ENCODE measurements at regions not wholly inside any gene's neighbourhood (a gene's known extent, or its start where the extent isn't known, plus 50 kb on each side); places are given as distances from the start of the nearest gene placed in this dataset.

GRCh38 chr5:173498739-173499470, 117.5 kb downstream of the BOD1 start:
- Mint-ChIP-seq H3K4me1 (no peaks in the 10 kb centered on the region), H3K27ac (ENCODE audit: low read depth) (no peak overlapping the region), H3K36me3 (ENCODE audit: insufficient read depth) (no peaks in the 10 kb centered on the region), H3K4me3 (no peak overlapping the region), H3K27me3 (peaks cover 25% of the 10 kb centered on the region), H3K9me3 (no peaks in the 10 kb centered on the region)
- DNase-seq (ENCODE audit: low spot score in 2 of 2): no peak
- ATAC-seq (replicated peaks; ENCODE audit: extremely low read depth, poor library complexity, severe bottlenecking): no peak

- Mint-ChIP-seq H3K9me3 (no peaks in the 10 kb centered on the region), H3K4me3 (no peak overlapping the region), H3K36me3 (ENCODE audit: insufficient read depth) (no peaks in the 10 kb centered on the region), H3K27me3 (peaks cover 29% of the 10 kb centered on the region), H3K27ac (ENCODE audit: low read depth) (no peak overlapping the region), H3K4me1 (no peaks in the 10 kb centered on the region)
- DNase-seq (ENCODE audit: low spot score in 2 of 2): no peak
- ATAC-seq (replicated peaks; ENCODE audit: extremely low read depth, poor library complexity, severe bottlenecking): no peak
Observed at GRCh38 chr5:173498286-173498685, 118.2 kb downstream of the BOD1 start.

- ATAC-seq (replicated peaks; ENCODE audit: extremely low read depth, poor library complexity, severe bottlenecking) (no peak), DNase-seq (ENCODE audit: low spot score in 2 of 2) (no peak)
- Mint-ChIP-seq H3K9me3 (no peaks in the 10 kb centered on the region), H3K4me1 (no peaks in the 10 kb centered on the region), H3K27me3 (peaks cover 32% of the 10 kb centered on the region), H3K36me3 (ENCODE audit: insufficient read depth) (no peaks in the 10 kb centered on the region), H3K4me3 (no peak overlapping the region), H3K27ac (ENCODE audit: low read depth) (no peak overlapping the region)
Observed at GRCh38 chr5:173497685-173498084, 118.8 kb downstream of the BOD1 start.

- Mint-ChIP-seq H3K9me3 (no peaks in the 10 kb centered on the region), H3K36me3 (ENCODE audit: insufficient read depth) (no peaks in the 10 kb centered on the region), H3K4me3 (no peak overlapping the region), H3K27me3 (peaks cover 25% of the 10 kb centered on the region), H3K27ac (ENCODE audit: low read depth) (no peak overlapping the region), H3K4me1 (no peaks in the 10 kb centered on the region)
- DNase-seq (ENCODE audit: low spot score in 2 of 2): no peak
- no peak for ATAC-seq (replicated peaks; ENCODE audit: extremely low read depth, poor library complexity, severe bottlenecking)
Observed at GRCh38 chr5:173496883-173497255, 119.6 kb downstream of the BOD1 start.

- H3K9me3 Mint-ChIP-seq: no peaks in the 10 kb centered on the region
- ATAC-seq (replicated peaks; ENCODE audit: extremely low read depth, poor library complexity, severe bottlenecking): no peak
- H3K4me3 Mint-ChIP-seq: no peak overlapping the region
- DNase-seq (ENCODE audit: low spot score in 2 of 2): no peak
- no peaks in the 10 kb centered on the region for H3K4me1 Mint-ChIP-seq
- H3K27ac Mint-ChIP-seq (ENCODE audit: low read depth): no peak overlapping the region
- no peaks in the 10 kb centered on the region for H3K36me3 Mint-ChIP-seq (ENCODE audit: insufficient read depth)
- peaks cover 26% of the 10 kb centered on the region for H3K27me3 Mint-ChIP-seq
Observed at GRCh38 chr5:173496129-173496882, 120.1 kb downstream of the BOD1 start.

- ATAC-seq (replicated peaks; ENCODE audit: extremely low read depth, poor library complexity, severe bottlenecking) (no peak), DNase-seq (ENCODE audit: low spot score in 2 of 2) (no peak)
- no peak overlapping the region for H3K27ac Mint-ChIP-seq (ENCODE audit: low read depth)
- no peaks in the 10 kb centered on the region for H3K9me3 Mint-ChIP-seq
- H3K4me3 Mint-ChIP-seq: no peak overlapping the region
- H3K36me3 Mint-ChIP-seq (ENCODE audit: insufficient read depth): no peaks in the 10 kb centered on the region
- H3K4me1 Mint-ChIP-seq: no peaks in the 10 kb centered on the region
- peaks cover 33% of the 10 kb centered on the region for H3K27me3 Mint-ChIP-seq
Observed at GRCh38 chr5:173495225-173495904, 121.1 kb downstream of the BOD1 start.

- ATAC-seq (replicated peaks; ENCODE audit: extremely low read depth, poor library complexity, severe bottlenecking): no peak
Observed at GRCh38 chr5:173494446-173494845, 122.0 kb downstream of the BOD1 start.

GRCh38 chr5:173493846-173494245, 122.6 kb downstream of the BOD1 start:
- ATAC-seq (replicated peaks; ENCODE audit: extremely low read depth, poor library complexity, severe bottlenecking): no peak
- no peak for DNase-seq (ENCODE audit: low spot score in 2 of 2)
- H3K4me1 Mint-ChIP-seq: no peaks in the 10 kb centered on the region
- H3K9me3 Mint-ChIP-seq: no peaks in the 10 kb centered on the region
- no peak overlapping the region for H3K4me3 Mint-ChIP-seq
- H3K36me3 Mint-ChIP-seq (ENCODE audit: insufficient read depth): no peaks in the 10 kb centered on the region
- peaks cover 44% of the 10 kb centered on the region for H3K27me3 Mint-ChIP-seq
- no peak overlapping the region for H3K27ac Mint-ChIP-seq (ENCODE audit: low read depth)

More at GRCh38 chr5:173494446-173494845, 122.0 kb downstream of the BOD1 start:
- Mint-ChIP-seq H3K27ac (ENCODE audit: low read depth) (no peak overlapping the region), H3K9me3 (no peaks in the 10 kb centered on the region), H3K36me3 (ENCODE audit: insufficient read depth) (no peaks in the 10 kb centered on the region), H3K27me3 (peaks cover 38% of the 10 kb centered on the region), H3K4me3 (no peak overlapping the region), H3K4me1 (no peaks in the 10 kb centered on the region)
- DNase-seq (ENCODE audit: low spot score in 2 of 2): no peak

- no peak for ATAC-seq (replicated peaks; ENCODE audit: extremely low read depth, poor library complexity, severe bottlenecking)
- no peak for DNase-seq (ENCODE audit: low spot score in 2 of 2)
- Mint-ChIP-seq H3K4me3 (no peak overlapping the region), H3K9me3 (no peaks in the 10 kb centered on the region), H3K36me3 (ENCODE audit: insufficient read depth) (no peaks in the 10 kb centered on the region), H3K27me3 (peaks cover 49% of the 10 kb centered on the region), H3K27ac (ENCODE audit: low read depth) (no peak overlapping the region), H3K4me1 (no peaks in the 10 kb centered on the region)
Observed at GRCh38 chr5:173493040-173493439, 123.4 kb downstream of the BOD1 start.

- DNase-seq (ENCODE audit: low spot score in 2 of 2): no peak
- no peak overlapping the region for H3K4me3 Mint-ChIP-seq
- H3K4me1 Mint-ChIP-seq: no peaks in the 10 kb centered on the region
- H3K27me3 Mint-ChIP-seq: peaks cover 63% of the 10 kb centered on the region
- H3K27ac Mint-ChIP-seq (ENCODE audit: low read depth): no peak overlapping the region
- H3K9me3 Mint-ChIP-seq: no peaks in the 10 kb centered on the region
- no peak for ATAC-seq (replicated peaks; ENCODE audit: extremely low read depth, poor library complexity, severe bottlenecking)
- H3K36me3 Mint-ChIP-seq (ENCODE audit: insufficient read depth): no peaks in the 10 kb centered on the region
Observed at GRCh38 chr5:173490681-173491080, 125.8 kb downstream of the BOD1 start.

- Mint-ChIP-seq H3K4me3 (no peak overlapping the region), H3K27ac (ENCODE audit: low read depth) (no peak overlapping the region), H3K27me3 (peaks cover 62% of the 10 kb centered on the region), H3K9me3 (no peaks in the 10 kb centered on the region), H3K36me3 (ENCODE audit: insufficient read depth) (no peaks in the 10 kb centered on the region), H3K4me1 (no peaks in the 10 kb centered on the region)
- ATAC-seq (replicated peaks; ENCODE audit: extremely low read depth, poor library complexity, severe bottlenecking): no peak
- no peak for DNase-seq (ENCODE audit: low spot score in 2 of 2)
Observed at GRCh38 chr5:173488144-173488543, 128.3 kb downstream of the BOD1 start.

- ATAC-seq (replicated peaks; ENCODE audit: extremely low read depth, poor library complexity, severe bottlenecking) (no peak), DNase-seq (ENCODE audit: low spot score in 2 of 2) (no peak)
- Mint-ChIP-seq H3K4me3 (no peak overlapping the region), H3K9me3 (no peaks in the 10 kb centered on the region), H3K36me3 (ENCODE audit: insufficient read depth) (no peaks in the 10 kb centered on the region), H3K27me3 (peaks cover 66% of the 10 kb centered on the region), H3K4me1 (no peaks in the 10 kb centered on the region), H3K27ac (ENCODE audit: low read depth) (no peak overlapping the region)
Observed at GRCh38 chr5:173487300-173487699, 129.2 kb downstream of the BOD1 start.
